ENCODE measurements at regions not wholly inside any gene's neighbourhood (a gene's known extent, or its start where the extent isn't known, plus 50 kb on each side); places are given as distances from the start of the nearest gene placed in this dataset.

DNA sequence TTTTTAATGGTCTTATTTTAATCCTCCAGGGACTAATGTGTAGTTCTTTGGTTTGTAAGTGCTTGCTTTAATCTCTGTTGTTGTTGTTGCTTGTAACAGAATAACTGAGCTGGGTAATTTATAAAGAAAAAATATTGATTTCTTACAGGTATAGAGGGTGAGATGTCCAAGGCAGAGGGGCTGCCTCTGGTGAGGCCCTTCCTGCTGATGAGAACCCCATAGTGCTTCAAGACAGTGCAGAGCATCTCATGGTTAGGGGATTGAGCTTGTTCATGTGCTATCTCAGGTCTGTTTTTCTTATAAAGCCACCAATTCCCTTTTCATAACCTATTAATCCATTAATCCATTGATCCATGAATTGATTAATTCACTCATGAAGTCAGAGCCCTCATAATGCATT is 516.3 kb upstream of the KCND2 start:
- H2AFZ ChIP-seq (ENCODE audit: low read depth, low read length, severe bottlenecking), result no peak overlapping the region
- H3F3A ChIP-seq (ENCODE audit: insufficient read depth), result no peaks in the 10 kb centered on the region
- H3K9me3 ChIP-seq (ENCODE audit: insufficient read depth, low read length), result no peaks in the 10 kb centered on the region
- H3K27me3 ChIP-seq (ENCODE audit: low read length), result no peaks in the 10 kb centered on the region
- no peak overlapping the region for H3K27ac ChIP-seq (ENCODE audit: low read depth, low read length)
- no peak overlapping the region for H3K4me2 ChIP-seq (ENCODE audit: low read depth, low read length, poor library complexity, severe bottlenecking)
- H3K36me3 ChIP-seq (ENCODE audit: low read length), result no peaks in the 10 kb centered on the region
- no peaks in the 10 kb centered on the region for H3K79me2 ChIP-seq (ENCODE audit: insufficient read depth, low read length)
- H3K4me3 ChIP-seq (ENCODE audit: insufficient read depth, low read length, poor library complexity, severe bottlenecking), result no peak overlapping the region
- no peak overlapping the region for H3K9ac ChIP-seq (ENCODE audit: low read length)
- H4K20me1 ChIP-seq (ENCODE audit: low read depth, low read length), result no peaks in the 10 kb centered on the region
- TF ChIP-seq, protein P1, sequence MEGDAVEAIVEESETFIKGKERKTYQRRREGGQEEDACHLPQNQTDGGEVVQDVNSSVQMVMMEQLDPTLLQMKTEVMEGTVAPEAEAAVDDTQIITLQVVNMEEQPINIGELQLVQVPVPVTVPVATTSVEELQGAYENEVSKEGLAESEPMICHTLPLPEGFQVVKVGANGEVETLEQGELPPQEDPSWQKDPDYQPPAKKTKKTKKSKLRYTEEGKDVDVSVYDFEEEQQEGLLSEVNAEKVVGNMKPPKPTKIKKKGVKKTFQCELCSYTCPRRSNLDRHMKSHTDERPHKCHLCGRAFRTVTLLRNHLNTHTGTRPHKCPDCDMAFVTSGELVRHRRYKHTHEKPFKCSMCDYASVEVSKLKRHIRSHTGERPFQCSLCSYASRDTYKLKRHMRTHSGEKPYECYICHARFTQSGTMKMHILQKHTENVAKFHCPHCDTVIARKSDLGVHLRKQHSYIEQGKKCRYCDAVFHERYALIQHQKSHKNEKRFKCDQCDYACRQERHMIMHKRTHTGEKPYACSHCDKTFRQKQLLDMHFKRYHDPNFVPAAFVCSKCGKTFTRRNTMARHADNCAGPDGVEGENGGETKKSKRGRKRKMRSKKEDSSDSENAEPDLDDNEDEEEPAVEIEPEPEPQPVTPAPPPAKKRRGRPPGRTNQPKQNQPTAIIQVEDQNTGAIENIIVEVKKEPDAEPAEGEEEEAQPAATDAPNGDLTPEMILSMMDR (IDR thresholded peaks at IDR 0.05; ENCODE audit: insufficient read depth, low read length, poor library complexity, severe bottlenecking), result no peak
- TF ChIP-seq EZH2phosphoT487 (conservative IDR thresholded peaks at IDR 0.05; ENCODE audit: low read length), result no peak
- no peaks in the 10 kb centered on the region for H3K9me2 ChIP-seq (replicated peaks; ENCODE audit: insufficient read depth, low read length)

GRCh38 chr7:119758254-119758653 is 514.7 kb upstream of the KCND2 start:
- Histone ChIP-seq H4K20me1 (ENCODE audit: low read depth, low read length) (no peaks in the 10 kb centered on the region), H3K27me3 (ENCODE audit: low read length) (no peaks in the 10 kb centered on the region), H3K36me3 (ENCODE audit: low read length) (no peaks in the 10 kb centered on the region), H3K9me2 (replicated peaks; ENCODE audit: insufficient read depth, low read length) (no peaks in the 10 kb centered on the region), H3K4me3 (ENCODE audit: insufficient read depth, low read length, poor library complexity, severe bottlenecking) (no peak overlapping the region), H3K79me2 (ENCODE audit: insufficient read depth, low read length) (no peaks in the 10 kb centered on the region), H3K9ac (ENCODE audit: low read length) (no peak overlapping the region), H3K4me2 (ENCODE audit: low read depth, low read length, poor library complexity, severe bottlenecking) (no peak overlapping the region), H3F3A (ENCODE audit: insufficient read depth) (no peaks in the 10 kb centered on the region), H3K27ac (ENCODE audit: low read depth, low read length) (no peak overlapping the region), H3K9me3 (ENCODE audit: insufficient read depth, low read length) (no peaks in the 10 kb centered on the region), H2AFZ (ENCODE audit: low read depth, low read length, severe bottlenecking) (no peak overlapping the region)
- no peak for TF ChIP-seq EZH2phosphoT487 (conservative IDR thresholded peaks at IDR 0.05; ENCODE audit: low read length)
- TF ChIP-seq, protein P1 (IDR thresholded peaks at IDR 0.05; ENCODE audit: insufficient read depth, low read length, poor library complexity, severe bottlenecking), result no peak

DNA sequence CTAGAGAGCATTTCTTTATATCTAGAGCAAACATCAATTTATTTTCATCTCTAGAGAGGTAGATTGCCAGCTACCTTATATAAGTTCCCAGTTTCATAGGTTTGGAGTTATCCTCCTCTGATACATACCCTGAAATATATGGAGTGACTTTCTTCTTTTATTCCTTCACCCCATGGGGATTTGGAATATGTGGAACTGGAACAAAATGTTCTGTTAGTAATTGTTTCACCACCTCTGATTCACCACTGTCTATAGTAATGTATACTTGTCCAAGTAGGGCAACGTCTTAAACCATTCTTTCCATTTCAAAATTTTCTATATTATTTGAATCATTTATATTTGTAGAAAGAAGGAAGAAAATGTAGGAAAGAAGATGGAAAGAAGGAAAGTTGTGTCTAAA is 511.2 kb upstream of the KCND2 start:
- Histone ChIP-seq H4K20me1 (ENCODE audit: low read depth, low read length) (no peaks in the 10 kb centered on the region), H3K27ac (ENCODE audit: low read depth, low read length) (no peak overlapping the region), H2AFZ (ENCODE audit: low read depth, low read length, severe bottlenecking) (no peak overlapping the region), H3K79me2 (ENCODE audit: insufficient read depth, low read length) (no peaks in the 10 kb centered on the region), H3K27me3 (ENCODE audit: low read length) (no peaks in the 10 kb centered on the region), H3K36me3 (ENCODE audit: low read length) (no peaks in the 10 kb centered on the region), H3K9me3 (ENCODE audit: insufficient read depth, low read length) (no peaks in the 10 kb centered on the region), H3K9ac (ENCODE audit: low read length) (no peak overlapping the region), H3K9me2 (replicated peaks; ENCODE audit: insufficient read depth, low read length) (no peaks in the 10 kb centered on the region), H3F3A (ENCODE audit: insufficient read depth) (no peaks in the 10 kb centered on the region), H3K4me3 (ENCODE audit: insufficient read depth, low read length, poor library complexity, severe bottlenecking) (no peak overlapping the region), H3K4me2 (ENCODE audit: low read depth, low read length, poor library complexity, severe bottlenecking) (no peak overlapping the region)
- TF ChIP-seq, protein P1 (IDR thresholded peaks at IDR 0.05; ENCODE audit: insufficient read depth, low read length, poor library complexity, severe bottlenecking), result no peak
- TF ChIP-seq EZH2phosphoT487 (conservative IDR thresholded peaks at IDR 0.05; ENCODE audit: low read length), result no peak
